ENCODE measurements at regions not wholly inside any gene's neighbourhood (a gene's known extent, or its start where the extent isn't known, plus 50 kb on each side); places are given as distances from the start of the nearest gene placed in this dataset.

DNA sequence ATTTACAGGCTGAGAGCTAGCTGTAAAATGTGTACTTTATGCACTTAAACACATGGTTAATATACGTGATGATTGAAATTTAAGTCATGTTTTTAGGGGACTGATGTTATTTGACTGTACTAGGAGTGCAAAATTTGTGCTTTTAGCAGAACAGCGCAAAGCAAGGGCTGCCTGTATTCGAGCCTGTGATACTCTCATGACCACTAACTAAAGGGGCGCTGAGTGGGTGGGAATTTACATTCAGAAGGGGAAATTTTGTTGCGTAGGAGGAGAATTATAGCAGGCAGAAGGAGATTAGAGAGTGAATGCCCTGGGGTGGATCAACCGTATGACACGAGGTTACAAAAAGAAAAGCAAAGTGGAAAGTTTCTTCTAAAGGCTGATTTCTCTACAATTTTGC lies 271.8 kb upstream of the HTR2A start:
- TF ChIP-seq CTCF (IDR thresholded peaks at IDR 0.05; ENCODE audit: low read length, missing control alignments) = no peak
- no peak overlapping the region for H3K4me3 ChIP-seq (replicated peaks; ENCODE audit: low read depth, low read length)
- DNase-seq (ENCODE audit: low read depth) = no peak

DNA sequence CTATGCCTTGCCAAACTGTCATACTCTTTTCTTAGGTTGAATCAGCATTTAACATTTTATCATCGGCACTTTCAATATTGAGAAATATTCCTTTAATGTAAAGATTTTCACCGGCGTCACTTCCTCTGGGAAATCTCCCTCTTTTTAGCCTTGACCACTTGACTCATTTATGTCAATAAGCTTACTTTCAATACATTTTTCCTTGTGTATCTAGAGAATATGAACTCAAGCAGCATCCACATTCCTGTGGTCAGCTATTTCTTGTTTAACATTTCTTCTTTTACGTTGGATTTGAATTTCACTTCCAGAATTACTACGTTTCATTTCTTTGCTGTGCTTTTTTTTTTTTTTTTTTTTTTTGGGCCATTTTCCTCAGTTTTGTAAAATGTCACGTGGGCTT lies 271.2 kb upstream of the HTR2A start:
- peak overlapping the region; percentile 25 for H3K4me3 ChIP-seq (replicated peaks; ENCODE audit: low read depth, low read length)
- TF ChIP-seq CTCF (IDR thresholded peaks at IDR 0.05; ENCODE audit: low read length, missing control alignments) = no peak
- peak; percentile 68 for DNase-seq (ENCODE audit: low read depth)

GRCh38 chr13:47166336-47166735 lies 269.5 kb upstream of the HTR2A start:
- no peak overlapping the region for H3K4me3 ChIP-seq (replicated peaks; ENCODE audit: low read depth, low read length)
- TF ChIP-seq CTCF (IDR thresholded peaks at IDR 0.05; ENCODE audit: low read length, missing control alignments) = no peak
- no peak for DNase-seq (ENCODE audit: low read depth)

- H3K4me3 ChIP-seq (replicated peaks; ENCODE audit: low read depth, low read length) = no peak overlapping the region
- DNase-seq (ENCODE audit: low read depth) = no peak
- no peak for TF ChIP-seq CTCF (IDR thresholded peaks at IDR 0.05; ENCODE audit: low read length, missing control alignments)
These were observed 263.1 kb upstream of the HTR2A start for GRCh38 chr13:47159853-47160550.

DNA sequence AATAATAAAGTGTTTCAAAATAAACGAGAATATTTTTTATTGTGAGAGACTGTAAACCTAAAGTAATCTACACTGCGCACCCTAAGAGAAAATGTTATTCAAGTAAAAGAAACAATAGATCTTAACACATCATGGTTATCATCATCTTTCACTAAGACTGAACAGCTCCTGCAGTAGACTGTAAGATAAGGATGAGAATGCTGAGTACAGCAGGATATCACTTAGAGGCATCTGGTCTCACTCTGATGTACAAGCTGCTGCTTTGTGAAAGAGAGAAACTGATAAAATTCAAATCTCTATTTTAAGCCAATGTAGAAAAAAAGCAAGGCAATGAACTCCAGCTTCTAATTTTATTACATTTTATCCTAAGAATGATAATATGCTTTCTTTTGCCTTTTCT lies 261.7 kb upstream of the HTR2A start:
- no peak for TF ChIP-seq CTCF (IDR thresholded peaks at IDR 0.05; ENCODE audit: low read length, missing control alignments)
- H3K4me3 ChIP-seq (replicated peaks; ENCODE audit: low read depth, low read length) = no peak overlapping the region
- DNase-seq (ENCODE audit: low read depth) = no peak

DNA sequence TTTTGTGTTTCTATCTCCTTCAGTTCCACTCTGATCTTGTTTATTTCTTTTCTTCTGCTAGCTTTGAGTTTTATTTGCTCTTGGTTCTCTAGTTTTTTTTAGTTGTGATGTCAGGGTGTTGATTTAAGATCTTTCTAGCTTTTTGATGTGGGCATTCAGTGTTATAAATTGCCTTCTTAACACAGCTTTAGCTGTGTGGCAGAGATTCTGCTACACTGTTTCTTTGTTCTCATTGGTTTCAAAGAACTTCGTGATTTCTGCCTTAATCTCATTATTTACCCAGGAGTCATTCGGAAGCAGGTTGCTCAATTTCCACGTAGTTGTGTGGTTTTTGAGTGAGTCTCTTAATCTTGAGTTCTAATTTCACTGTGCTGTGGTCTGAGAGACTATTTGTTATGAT lies 251.7 kb upstream of the HTR2A start:
- TF ChIP-seq CTCF (IDR thresholded peaks at IDR 0.05; ENCODE audit: low read length, missing control alignments) = no peak
- DNase-seq (ENCODE audit: low read depth) = no peak
- no peak overlapping the region for H3K4me3 ChIP-seq (replicated peaks; ENCODE audit: low read depth, low read length)

DNA sequence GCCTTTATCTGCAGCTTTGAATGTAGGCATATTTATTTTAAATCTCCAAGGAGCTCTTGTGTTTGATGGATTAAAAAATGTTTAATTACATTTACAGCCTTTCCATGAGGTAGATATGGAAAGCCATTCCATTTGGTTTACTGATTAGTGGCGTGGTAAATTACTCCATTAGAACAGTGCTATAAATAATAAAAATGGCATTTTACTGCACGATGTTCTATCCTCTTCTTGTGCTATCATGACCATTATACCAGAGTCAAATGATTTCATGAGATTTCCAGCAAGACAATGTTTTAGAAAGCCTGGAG lies 250.9 kb upstream of the HTR2A start:
- H3K4me3 ChIP-seq (replicated peaks; ENCODE audit: low read depth, low read length) = no peak overlapping the region
- TF ChIP-seq CTCF (IDR thresholded peaks at IDR 0.05; ENCODE audit: low read length, missing control alignments) = no peak
- no peak for DNase-seq (ENCODE audit: low read depth)
